ENCODE measurements at regions not wholly inside any gene's neighbourhood (a gene's known extent, or its start where the extent isn't known, plus 50 kb on each side); places are given as distances from the start of the nearest gene placed in this dataset.

GRCh38 chr10:23886355-23886754 lies 322.6 kb upstream of the KIAA1217 start:
- no peak for TF ChIP-seq CTCF (IDR thresholded peaks at IDR 0.05; ENCODE audit: insufficient read depth, low read depth, low read length, missing control alignments)
- H3K4me3 ChIP-seq (ENCODE audit: low read length): no peak overlapping the region
- DNase-seq (ENCODE audit: low read depth): no peak

DNA sequence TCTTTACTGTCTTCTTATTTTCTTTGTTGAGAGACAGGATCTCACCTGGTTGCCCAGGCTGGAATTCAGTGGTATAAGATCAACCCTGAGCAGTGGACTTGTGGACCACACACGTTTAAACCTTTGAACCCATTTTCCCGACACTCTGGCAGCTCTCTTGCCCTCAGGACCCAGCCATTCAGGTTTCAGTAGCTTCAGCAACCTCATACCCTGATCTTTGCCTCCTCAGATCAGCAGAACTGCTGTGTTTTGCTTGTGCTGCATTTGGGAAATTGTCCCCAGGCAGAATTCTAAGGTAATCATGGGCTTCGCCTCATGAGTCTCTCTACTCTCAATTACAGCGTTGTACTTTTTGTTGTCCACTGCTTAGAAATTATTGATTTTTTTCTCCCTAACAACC lies 317.6 kb upstream of the KIAA1217 start:
- no peak overlapping the region for H3K4me3 ChIP-seq (ENCODE audit: low read length)
- DNase-seq (ENCODE audit: low read depth): no peak
- no peak for TF ChIP-seq CTCF (IDR thresholded peaks at IDR 0.05; ENCODE audit: insufficient read depth, low read depth, low read length, missing control alignments)

DNA sequence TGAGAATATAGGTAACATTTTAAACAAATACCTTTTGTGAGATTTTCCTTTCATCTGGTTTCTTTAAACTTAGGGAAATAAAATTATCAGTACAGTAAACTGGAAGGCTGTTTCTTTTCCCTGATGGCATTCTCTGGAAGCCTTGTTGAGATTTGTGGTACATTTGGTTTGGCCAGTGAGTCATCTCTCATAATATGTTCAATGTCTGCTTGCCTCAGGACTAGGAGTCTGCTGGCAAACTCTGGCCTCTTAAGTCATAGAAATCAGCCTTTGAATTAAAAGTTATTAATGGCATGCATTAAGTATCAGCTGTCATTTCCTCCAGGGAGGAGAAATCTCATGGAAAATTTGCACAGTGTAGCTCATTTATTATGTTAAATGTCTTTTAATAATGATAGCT lies 316.6 kb upstream of the KIAA1217 start:
- peak; percentile 14 for DNase-seq (ENCODE audit: low read depth)
- no peak overlapping the region for H3K4me3 ChIP-seq (ENCODE audit: low read length)
- TF ChIP-seq CTCF (IDR thresholded peaks at IDR 0.05; ENCODE audit: insufficient read depth, low read depth, low read length, missing control alignments): no peak

- no peak for TF ChIP-seq CTCF (IDR thresholded peaks at IDR 0.05; ENCODE audit: insufficient read depth, low read depth, low read length, missing control alignments)
- DNase-seq (ENCODE audit: low read depth): no peak
- no peak overlapping the region for H3K4me3 ChIP-seq (ENCODE audit: low read length)
These were observed 311.7 kb upstream of the KIAA1217 start for GRCh38 chr10:23897267-23897666.

DNA sequence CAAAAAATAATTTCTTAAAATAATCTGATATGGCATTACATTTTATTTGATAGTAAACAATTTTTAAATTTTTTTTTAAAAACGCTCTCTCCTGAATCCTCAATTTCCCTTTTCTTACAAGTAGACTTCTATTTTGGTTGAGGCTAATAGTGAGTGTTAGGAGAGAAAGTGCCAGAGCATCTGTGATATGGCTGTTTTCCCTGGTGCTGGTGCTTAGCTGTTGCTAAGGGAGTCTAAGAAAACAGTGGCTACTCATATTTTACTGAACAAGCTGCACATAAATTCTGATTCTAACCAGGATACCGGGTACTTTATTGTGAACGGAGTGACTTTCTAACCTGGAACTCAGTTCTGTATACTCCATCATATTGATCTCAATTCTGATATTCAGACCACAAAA lies 311.1 kb upstream of the KIAA1217 start:
- TF ChIP-seq CTCF (IDR thresholded peaks at IDR 0.05; ENCODE audit: insufficient read depth, low read depth, low read length, missing control alignments): no peak
- H3K4me3 ChIP-seq (ENCODE audit: low read length): no peak overlapping the region
- no peak for DNase-seq (ENCODE audit: low read depth)

GRCh38 chr10:23899166-23899565 lies 309.8 kb upstream of the KIAA1217 start:
- DNase-seq (ENCODE audit: low read depth): no peak
- H3K4me3 ChIP-seq (ENCODE audit: low read length): no peak overlapping the region
- TF ChIP-seq CTCF (IDR thresholded peaks at IDR 0.05; ENCODE audit: insufficient read depth, low read depth, low read length, missing control alignments): no peak

DNA sequence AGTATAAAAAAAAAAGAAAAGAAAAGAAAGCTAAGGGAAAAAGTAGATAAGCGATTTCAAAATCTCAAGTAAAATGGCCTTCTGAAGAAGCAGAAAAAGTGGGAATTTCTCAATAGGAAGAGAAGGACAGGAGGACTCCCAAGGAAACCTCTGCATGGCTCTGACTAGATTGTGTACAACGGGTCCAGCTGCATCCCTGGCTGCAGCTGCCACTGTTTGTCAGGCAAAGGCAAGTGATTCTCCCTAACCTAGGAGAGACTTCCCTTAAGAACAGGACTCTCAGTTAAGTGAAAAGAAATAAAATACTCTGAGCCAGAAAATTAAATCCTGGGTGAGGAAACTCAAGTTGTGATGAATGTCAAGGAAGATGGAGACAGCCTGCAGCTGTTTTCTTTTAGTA lies 298.6 kb upstream of the KIAA1217 start:
- TF ChIP-seq CTCF (IDR thresholded peaks at IDR 0.05; ENCODE audit: insufficient read depth, low read depth, low read length, missing control alignments): no peak
- no peak overlapping the region for H3K4me3 ChIP-seq (ENCODE audit: low read length)
- DNase-seq (ENCODE audit: low read depth): no peak

All from epithelial cell of esophagus (primary cell).